Activated naive CD8-positive, alpha-beta T cell treated with anti-CD3 and anti-CD28 coated beads, Interleukin-2, amount 50 U/mL, for 24 hours (primary cell): ENCODE measurements at regions not wholly inside any gene's neighbourhood (a gene's known extent, or its start where the extent isn't known, plus 50 kb on each side); places are given as distances from the start of the nearest gene placed in this dataset.

Experiments
- ATAC-seq: fragments of 150-1000 bp; cut with Tn5 transposase; one replicate; pipeline ENCODE4 v1.10.0; 2021
- DNase-seq: peaks from one replicate; pipeline ENCODE4 v3.0.0; 2021
- H3K27ac Mint-ChIP-seq: one replicate; pipeline ENCODE4 v1.8.0; 2021; ENCODE audit warnings: mild to moderate bottlenecking, mixed read lengths
- H3K27me3 Mint-ChIP-seq: one replicate; pipeline ENCODE4 v1.8.0; 2021; ENCODE audit warnings: mixed read lengths
- H3K36me3 Mint-ChIP-seq: one replicate; pipeline ENCODE4 v1.8.0; 2021; ENCODE audit warnings: low read depth, mixed read lengths
- H3K4me1 Mint-ChIP-seq: one replicate; pipeline ENCODE4 v1.8.0; 2021; ENCODE audit warnings: mixed read lengths
- H3K4me3 Mint-ChIP-seq: one replicate; pipeline ENCODE4 v1.8.0; 2021; ENCODE audit warnings: mild to moderate bottlenecking, moderate library complexity, mixed read lengths
- H3K9me3 Mint-ChIP-seq: one replicate; pipeline ENCODE4 v1.8.0; 2021; ENCODE audit warnings: mixed read lengths

DNA sequence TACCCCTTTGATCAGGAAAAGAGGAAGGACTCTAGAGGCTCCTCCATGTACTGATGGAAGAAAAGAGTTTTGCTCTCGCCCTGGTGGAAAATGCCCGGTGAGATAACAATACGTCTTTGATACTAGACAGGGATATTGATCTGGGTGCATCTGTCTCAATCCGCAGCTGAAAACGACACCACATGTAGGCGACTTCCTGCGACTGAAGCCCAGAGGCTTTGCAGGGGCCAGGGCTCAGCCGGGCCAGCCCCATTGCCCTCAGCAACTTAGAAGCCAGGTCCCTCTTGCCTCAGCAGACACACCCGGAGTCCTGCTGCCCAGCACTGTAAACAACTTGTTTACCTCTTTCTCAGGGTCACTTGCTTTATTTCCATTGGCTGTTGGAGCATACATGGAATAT lies 409.4 kb downstream of the IRS2 start:
- H3K27me3 Mint-ChIP-seq = peaks cover 4% of the 10 kb centered on the region
- no peaks in the 10 kb centered on the region for H3K4me1 Mint-ChIP-seq
- no peaks in the 10 kb centered on the region for H3K36me3 Mint-ChIP-seq
- DNase-seq = no peak
- H3K4me3 Mint-ChIP-seq = no peak overlapping the region
- H3K27ac Mint-ChIP-seq = no peak overlapping the region
- ATAC-seq = no peak
- H3K9me3 Mint-ChIP-seq = no peaks in the 10 kb centered on the region

DNA sequence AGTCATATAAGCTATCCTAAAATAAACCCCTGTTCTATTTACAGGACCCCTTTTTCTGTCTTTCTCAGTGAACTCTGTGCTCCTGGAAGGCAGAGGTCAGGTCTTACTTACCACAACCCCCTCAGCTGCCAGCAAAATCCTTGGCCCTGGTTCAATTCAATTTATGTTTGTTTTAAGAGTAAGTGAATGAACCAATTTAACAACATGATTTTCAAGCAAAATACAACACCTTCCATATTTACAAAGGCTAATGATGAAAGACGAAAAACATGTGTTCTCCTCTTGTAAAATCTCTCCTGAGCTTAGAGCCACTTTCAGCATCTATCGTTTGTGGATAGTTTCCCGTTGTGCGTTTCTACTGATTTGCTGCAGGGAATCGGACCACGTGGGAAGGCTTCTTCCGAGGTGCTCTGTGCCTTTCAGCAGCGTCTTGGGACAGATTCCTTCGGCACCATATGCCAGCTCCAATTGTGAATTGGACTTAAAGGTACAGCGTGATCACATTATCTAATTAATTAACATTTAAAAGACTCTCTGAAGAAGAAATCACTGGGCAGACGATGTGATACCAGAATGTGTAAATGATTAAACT lies 411.7 kb downstream of the IRS2 start:
- DNase-seq (no peak), ATAC-seq (no peak)
- Mint-ChIP-seq H3K9me3 (no peaks in the 10 kb centered on the region), H3K36me3 (no peaks in the 10 kb centered on the region), H3K4me1 (no peaks in the 10 kb centered on the region), H3K27ac (no peak overlapping the region), H3K27me3 (peaks cover 2% of the 10 kb centered on the region), H3K4me3 (no peak overlapping the region)

DNA sequence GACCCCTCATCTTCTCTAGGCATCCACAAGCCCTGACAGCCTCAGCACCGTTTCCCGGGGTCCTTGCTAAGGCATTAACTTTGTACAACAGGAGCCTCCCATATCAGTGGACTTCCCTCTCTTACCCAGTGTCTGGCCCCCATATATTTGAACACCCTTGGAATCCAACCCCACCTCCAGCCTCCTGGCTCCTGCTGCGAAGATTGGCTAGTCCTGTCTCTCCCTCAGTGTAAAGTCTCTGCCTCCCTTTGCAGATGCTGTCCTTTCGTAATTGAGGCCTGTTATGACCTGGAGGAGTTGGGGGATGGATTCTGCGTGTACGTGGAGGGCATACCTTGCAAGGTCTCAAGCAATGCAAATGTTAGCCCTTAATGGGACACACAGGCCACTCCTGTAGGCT lies 413.7 kb downstream of the IRS2 start:
- Mint-ChIP-seq H3K27me3 (peaks cover under 1% of the 10 kb centered on the region), H3K4me3 (no peak overlapping the region), H3K4me1 (no peaks in the 10 kb centered on the region), H3K9me3 (no peaks in the 10 kb centered on the region), H3K36me3 (no peaks in the 10 kb centered on the region), H3K27ac (no peak overlapping the region)
- ATAC-seq = no peak
- DNase-seq = no peak

DNA sequence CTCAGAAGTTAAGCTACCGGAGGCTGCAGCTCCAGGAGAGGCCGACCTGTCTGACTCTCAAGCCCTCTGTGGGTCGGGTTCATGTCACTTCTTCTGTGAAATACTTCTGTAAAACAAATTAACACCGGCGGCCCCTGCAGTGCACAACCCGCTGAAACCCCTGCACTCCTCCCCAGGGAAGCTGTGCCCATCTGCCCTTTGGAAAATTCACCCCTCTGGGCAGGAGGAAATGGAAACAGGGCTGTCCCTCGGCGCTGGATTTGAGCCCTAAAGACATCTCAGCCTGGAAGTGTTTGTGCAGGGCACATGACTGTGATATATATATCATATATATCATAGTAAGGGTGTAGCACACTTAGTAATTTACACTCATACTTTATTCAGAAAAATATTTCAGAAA lies 415.3 kb downstream of the IRS2 start:
- ATAC-seq (no peak), DNase-seq (no peak)
- Mint-ChIP-seq H3K27me3 (no peaks in the 10 kb centered on the region), H3K4me1 (no peaks in the 10 kb centered on the region), H3K4me3 (no peak overlapping the region), H3K36me3 (no peaks in the 10 kb centered on the region), H3K9me3 (no peaks in the 10 kb centered on the region), H3K27ac (no peak overlapping the region)

DNA sequence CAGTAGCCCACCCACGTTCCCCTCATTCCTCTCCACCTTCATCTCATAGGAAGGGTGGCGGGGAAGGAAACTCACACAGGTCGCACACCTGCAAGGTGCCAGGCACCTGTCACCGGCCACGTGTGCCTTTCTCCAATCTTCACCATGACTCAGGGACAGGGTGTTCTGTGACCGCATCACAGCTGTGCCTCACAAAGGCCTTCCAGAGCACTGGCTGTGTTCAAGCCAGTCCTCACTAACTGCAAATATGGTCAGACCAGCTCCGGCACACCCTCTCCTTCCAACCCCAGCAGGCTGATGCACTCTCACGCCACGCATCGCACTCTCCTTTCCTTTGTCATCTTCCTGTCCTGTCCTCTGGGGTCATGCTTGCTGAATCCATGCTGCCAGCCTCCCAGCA lies 415.9 kb downstream of the IRS2 start:
- Mint-ChIP-seq H3K27me3 (no peaks in the 10 kb centered on the region), H3K4me3 (no peak overlapping the region), H3K27ac (no peak overlapping the region), H3K9me3 (no peaks in the 10 kb centered on the region), H3K36me3 (no peaks in the 10 kb centered on the region), H3K4me1 (no peaks in the 10 kb centered on the region)
- DNase-seq = no peak
- ATAC-seq = no peak

DNA sequence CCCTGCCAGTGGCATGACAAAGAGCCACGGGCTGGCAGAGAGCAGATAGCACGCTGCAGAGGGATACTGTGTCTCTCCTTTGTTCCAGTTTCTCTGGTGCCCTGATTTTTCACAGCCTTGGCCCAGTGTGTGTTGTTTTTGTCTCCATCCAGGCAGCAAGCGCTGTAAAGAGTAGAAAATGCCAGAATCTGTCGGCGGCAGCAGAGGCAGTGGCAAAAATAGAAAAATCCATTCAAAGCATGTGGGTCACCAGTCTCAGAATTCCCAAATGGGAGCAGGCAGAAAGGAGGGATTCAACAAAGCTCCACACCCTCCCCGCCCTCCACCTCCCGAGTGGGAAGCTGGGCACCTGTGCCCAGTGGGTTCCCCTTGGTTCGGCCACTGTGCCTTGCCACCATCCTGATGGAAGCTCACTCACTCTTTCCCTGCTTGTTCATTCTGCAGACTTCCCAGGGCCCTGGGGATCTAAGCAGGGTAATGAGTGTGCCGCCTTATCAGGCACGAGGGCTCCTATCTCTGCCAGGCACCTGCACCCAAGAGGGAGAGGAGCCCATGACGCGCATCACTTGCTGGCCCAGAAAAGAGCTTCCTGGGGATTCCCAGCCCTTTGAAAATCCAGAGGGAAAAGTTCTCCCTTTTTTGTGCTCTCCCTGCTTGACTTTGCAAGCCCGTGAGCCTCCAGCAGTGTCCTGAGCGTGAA lies 416.9 kb downstream of the IRS2 start:
- no peaks in the 10 kb centered on the region for H3K4me1 Mint-ChIP-seq

DNA sequence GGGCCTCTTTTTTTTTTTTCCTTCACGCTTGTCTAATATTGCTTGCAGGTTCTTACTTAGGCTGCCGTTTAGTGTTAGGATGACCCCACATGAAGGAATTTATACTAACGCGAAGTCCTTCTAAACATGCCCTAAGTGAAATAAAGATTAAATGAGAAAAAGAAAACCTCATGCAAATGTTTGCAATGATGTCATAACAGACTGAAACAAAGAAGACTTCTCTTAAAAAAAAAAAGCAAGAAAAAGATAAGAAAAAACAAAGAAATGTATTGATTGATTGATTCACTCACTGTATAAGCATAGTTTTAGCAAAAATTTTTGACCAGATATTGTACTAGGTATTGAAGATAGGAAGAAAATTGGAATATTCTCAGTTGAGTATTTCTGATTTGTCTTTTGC lies 418.2 kb downstream of the IRS2 start:
- Mint-ChIP-seq H3K27me3 (no peaks in the 10 kb centered on the region), H3K4me1 (no peaks in the 10 kb centered on the region), H3K4me3 (no peak overlapping the region), H3K27ac (no peak overlapping the region), H3K9me3 (no peaks in the 10 kb centered on the region), H3K36me3 (no peaks in the 10 kb centered on the region)
- DNase-seq (no peak), ATAC-seq (no peak)

More for the DNA sequence above, 416.9 kb downstream of the IRS2 start:
- H3K4me3 Mint-ChIP-seq = no peak overlapping the region
- DNase-seq (no peak), ATAC-seq (no peak)
- no peaks in the 10 kb centered on the region for H3K36me3 Mint-ChIP-seq
- no peaks in the 10 kb centered on the region for H3K9me3 Mint-ChIP-seq
- H3K27me3 Mint-ChIP-seq = no peaks in the 10 kb centered on the region
- H3K27ac Mint-ChIP-seq = no peak overlapping the region

DNA sequence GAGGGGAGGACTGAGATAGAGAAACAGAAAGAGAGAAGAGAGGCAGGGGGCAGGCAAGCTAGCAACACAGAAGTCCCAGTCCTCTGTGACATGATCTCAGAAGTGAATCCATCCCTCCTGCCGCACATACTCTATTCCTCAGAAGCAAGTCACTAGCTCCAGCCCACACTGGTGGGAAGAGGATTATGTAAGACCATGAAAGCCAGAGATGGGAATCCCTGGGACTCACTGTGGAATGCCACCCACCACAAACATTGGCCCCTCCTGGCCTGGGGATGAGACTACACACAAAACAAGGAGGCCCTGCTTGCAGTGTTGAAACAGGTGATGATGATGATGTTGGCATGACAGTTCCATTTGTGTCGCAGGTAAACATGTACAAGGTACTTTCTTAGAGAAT lies 419.9 kb downstream of the IRS2 start:
- no peak overlapping the region for H3K4me3 Mint-ChIP-seq
- no peaks in the 10 kb centered on the region for H3K36me3 Mint-ChIP-seq
- ATAC-seq (no peak), DNase-seq (no peak)
- H3K4me1 Mint-ChIP-seq = no peaks in the 10 kb centered on the region
- H3K27ac Mint-ChIP-seq = no peak overlapping the region
- H3K27me3 Mint-ChIP-seq = no peaks in the 10 kb centered on the region
- no peaks in the 10 kb centered on the region for H3K9me3 Mint-ChIP-seq

DNA sequence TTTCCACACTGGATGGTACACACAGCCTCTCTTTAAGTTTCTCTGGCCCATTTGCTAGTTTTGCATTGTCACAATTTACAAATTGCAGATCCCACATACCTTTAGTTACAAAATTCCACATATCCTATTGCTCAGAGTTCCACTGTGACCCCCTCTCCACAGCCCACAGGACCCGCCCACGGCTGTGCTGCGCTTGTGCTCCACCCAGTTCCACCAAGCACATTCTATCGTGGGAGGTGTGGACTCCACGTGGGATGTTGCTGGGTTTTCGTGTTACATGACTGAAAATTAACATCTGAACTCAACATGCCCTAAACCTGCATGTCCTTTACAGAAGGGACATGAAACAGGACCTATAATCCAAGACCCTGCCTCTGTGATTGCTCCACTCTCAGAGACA lies 423.0 kb downstream of the IRS2 start:
- DNase-seq = no peak
- H3K9me3 Mint-ChIP-seq = no peaks in the 10 kb centered on the region
- no peaks in the 10 kb centered on the region for H3K4me1 Mint-ChIP-seq
- no peak overlapping the region for H3K4me3 Mint-ChIP-seq
- no peak for ATAC-seq
- H3K27ac Mint-ChIP-seq = no peak overlapping the region
- H3K27me3 Mint-ChIP-seq = no peaks in the 10 kb centered on the region
- no peaks in the 10 kb centered on the region for H3K36me3 Mint-ChIP-seq

DNA sequence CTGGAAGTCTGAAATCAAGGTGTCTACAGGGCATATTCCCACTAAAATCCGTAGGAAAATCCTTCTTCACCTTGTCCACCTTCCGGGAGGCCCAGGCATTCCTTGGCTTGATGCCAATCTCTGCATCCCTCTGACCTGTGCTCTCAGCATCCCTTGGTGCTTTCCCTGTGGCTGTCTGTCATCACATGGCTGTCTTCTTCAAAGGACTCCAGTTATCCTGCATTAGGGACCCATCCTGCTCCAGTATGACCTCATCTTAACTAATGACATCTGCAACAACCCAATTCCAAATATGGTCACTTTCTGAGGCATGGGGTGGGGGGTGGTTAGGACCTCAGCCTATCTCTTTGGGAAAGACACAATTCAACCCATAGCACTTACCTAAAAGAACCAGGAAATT lies 423.8 kb downstream of the IRS2 start:
- Mint-ChIP-seq H3K4me1 (no peaks in the 10 kb centered on the region), H3K27me3 (no peaks in the 10 kb centered on the region), H3K36me3 (no peaks in the 10 kb centered on the region), H3K9me3 (no peaks in the 10 kb centered on the region), H3K27ac (no peak overlapping the region), H3K4me3 (no peak overlapping the region)
- DNase-seq = no peak
- no peak for ATAC-seq

DNA sequence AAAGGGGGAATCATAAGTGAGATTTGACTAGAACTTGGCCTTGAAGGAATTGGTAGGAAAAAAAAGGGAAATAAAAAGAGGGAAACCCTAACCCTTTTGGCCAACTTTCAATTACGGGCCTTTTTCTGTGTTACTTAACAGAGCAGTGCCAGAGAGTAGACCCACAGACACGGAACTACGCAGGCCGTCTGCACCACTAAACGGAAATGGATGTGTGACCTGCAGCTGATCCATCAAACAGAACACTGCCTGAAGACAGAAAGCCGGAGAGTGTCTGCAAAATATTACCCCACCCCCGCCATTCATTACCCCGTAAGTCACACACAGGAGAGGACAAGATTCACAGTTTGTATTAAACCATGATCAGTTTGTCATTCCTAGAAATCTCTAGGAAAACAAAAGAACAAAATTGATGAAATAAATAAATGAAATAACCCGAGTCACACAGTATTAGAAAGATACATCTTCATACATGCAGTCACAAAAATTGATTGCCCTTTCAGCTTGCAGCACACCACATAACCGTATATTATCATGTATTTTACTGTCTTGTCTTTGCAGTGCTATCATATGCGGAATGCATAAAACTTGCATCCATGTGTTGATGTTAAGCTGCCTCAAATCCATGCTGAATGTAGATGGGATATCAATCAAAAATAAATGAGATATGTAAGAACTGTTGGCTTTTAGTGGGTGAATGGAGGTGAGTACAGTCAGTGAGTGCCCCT lies 424.7 kb downstream of the IRS2 start:
- H3K4me1 Mint-ChIP-seq = no peaks in the 10 kb centered on the region
- no peaks in the 10 kb centered on the region for H3K36me3 Mint-ChIP-seq
- no peak overlapping the region for H3K27ac Mint-ChIP-seq
- H3K27me3 Mint-ChIP-seq = no peaks in the 10 kb centered on the region
- no peak overlapping the region for H3K4me3 Mint-ChIP-seq
- DNase-seq (no peak), ATAC-seq (no peak)
- H3K9me3 Mint-ChIP-seq = no peaks in the 10 kb centered on the region

DNA sequence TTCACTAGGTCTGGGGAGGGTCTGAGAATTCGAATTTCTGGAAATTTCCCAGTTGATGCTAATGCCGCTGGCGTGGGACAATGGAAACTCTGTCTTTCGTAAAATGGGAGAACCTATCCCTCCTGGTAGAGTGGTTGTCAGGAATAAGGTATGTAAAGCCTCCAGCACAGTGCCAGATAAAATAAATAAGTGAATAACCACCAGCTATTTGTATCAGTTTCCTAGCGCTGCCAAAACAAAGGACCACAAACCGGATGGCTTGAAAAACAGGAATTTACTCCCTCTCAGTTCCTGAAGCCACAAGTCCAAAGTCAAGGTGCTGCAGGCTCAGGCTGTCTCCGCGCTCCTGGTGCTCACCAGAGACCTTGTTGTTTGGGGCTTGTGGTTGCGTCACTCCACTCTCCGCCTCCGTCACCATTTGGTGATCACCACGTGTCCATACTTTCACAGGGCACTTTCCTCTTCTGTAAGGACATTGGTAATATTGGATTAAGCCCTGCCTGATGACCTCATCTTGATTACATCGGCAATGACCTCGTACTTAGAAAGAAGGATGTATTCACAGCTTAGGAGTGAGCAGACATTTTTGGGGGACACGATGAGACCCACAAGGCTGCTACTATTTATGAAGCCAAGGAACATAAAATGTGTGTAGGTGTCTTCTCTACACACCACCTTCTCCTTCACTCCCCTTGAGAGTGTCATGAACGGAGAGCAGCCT lies 428.5 kb downstream of the IRS2 start:
- H3K27me3 Mint-ChIP-seq = peaks cover 3% of the 10 kb centered on the region
- DNase-seq = no peak
- H3K4me1 Mint-ChIP-seq = no peaks in the 10 kb centered on the region
- H3K36me3 Mint-ChIP-seq = no peaks in the 10 kb centered on the region
- no peak overlapping the region for H3K4me3 Mint-ChIP-seq
- no peaks in the 10 kb centered on the region for H3K9me3 Mint-ChIP-seq
- H3K27ac Mint-ChIP-seq = no peak overlapping the region
- no peak for ATAC-seq

DNA sequence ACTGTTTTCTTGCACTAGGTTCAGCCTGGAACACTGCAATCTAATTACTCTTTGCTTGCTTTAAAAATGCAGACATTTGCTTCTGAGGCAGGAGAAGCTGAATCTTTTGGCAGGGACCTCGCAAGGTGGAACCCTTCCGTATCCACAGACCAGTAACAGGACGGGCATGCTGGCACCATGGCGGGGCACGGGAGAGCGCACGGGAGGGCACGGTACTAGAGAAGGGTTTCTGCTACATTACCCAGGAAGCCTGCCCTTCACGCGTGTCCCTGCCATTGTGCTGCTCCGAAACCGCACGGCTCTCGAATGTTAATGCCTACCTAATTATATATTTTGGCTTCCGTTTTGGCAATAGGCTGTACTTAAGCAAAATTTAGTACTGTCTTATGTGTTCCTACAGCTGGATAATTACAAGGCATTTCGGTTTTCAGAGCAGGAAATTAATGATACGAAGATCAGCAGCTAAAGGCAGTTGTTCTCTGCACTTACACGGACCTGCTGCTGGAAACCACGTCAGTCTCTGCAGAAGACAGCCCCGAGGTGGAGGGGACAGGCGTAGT lies 430.4 kb downstream of the IRS2 start:
- Mint-ChIP-seq H3K4me3 (no peak overlapping the region), H3K36me3 (no peaks in the 10 kb centered on the region), H3K4me1 (no peaks in the 10 kb centered on the region), H3K27me3 (peaks cover 5% of the 10 kb centered on the region), H3K27ac (no peak overlapping the region), H3K9me3 (no peaks in the 10 kb centered on the region)
- DNase-seq (no peak), ATAC-seq (no peak)

DNA sequence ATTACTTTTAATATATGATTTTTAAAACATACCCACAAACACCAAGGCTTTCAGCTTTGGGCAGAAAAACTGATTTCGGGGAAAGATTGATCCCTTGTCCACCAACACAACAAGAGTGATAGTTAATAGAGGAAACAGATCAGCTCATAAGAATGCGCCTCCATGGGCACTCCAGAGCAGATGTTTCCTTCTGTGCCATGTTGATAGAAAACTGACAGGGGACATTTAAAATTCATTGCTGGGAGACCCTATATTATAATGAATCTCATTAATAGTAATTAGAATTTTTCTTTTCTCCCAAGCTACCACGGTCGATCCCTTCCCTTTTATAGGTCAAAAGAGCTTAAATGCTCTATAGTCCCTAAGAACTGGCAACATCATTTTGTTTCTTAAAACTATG lies 431.2 kb downstream of the IRS2 start:
- Mint-ChIP-seq H3K4me3 (no peak overlapping the region), H3K4me1 (no peaks in the 10 kb centered on the region), H3K36me3 (no peaks in the 10 kb centered on the region), H3K9me3 (no peaks in the 10 kb centered on the region), H3K27ac (no peak overlapping the region), H3K27me3 (peaks cover 5% of the 10 kb centered on the region)
- no peak for DNase-seq
- no peak for ATAC-seq

DNA sequence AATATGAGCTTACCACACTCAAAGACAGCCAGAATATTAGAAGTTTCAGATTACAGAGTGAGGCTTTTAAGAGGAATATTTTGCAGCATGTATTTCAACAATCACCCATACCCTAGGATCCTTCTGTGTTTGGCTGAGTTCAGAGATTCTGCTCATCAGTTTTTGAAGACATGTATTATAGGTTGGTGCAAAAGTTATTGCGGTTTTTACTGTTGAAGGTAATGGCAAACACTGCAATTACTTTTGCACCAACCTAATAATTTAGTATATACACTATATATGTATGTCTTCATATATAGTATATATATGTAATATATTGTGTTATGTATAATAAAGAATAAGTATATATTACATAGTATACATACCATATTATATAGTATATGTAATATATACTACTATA lies 435.1 kb downstream of the IRS2 start:
- Mint-ChIP-seq H3K4me1 (no peaks in the 10 kb centered on the region), H3K27ac (no peak overlapping the region), H3K9me3 (no peaks in the 10 kb centered on the region), H3K36me3 (no peaks in the 10 kb centered on the region), H3K4me3 (no peak overlapping the region), H3K27me3 (peaks cover 12% of the 10 kb centered on the region)
- DNase-seq (no peak), ATAC-seq (no peak)
